SK-N-SH treated with all-trans-retinoic acid at 6 μM for 48 hours (cell line): ENCODE measurements at regions not wholly inside any gene's neighbourhood (a gene's known extent, or its start where the extent isn't known, plus 50 kb on each side); places are given as distances from the start of the nearest gene placed in this dataset.

Experiments used
- ARNTL ChIP-seq: fragments of 450-650 bp; formaldehyde crosslinking; IDR thresholded peaks from 2 replicates; pipeline ENCODE4 v1.5.0; 2020; ENCODE audit warnings: low read depth, mild to moderate bottlenecking, moderate library complexity, borderline replicate concordance
- BACH2 ChIP-seq: fragments of 250-450 bp; sonication (Bioruptor Pico); IDR thresholded peaks from 2 replicates; pipeline ENCODE4 v1.9.0; 2021; ENCODE audit warnings: mild to moderate bottlenecking, borderline replicate concordance
- CSDC2 ChIP-seq: fragments of 250-450 bp; sonication (Bioruptor Pico); IDR thresholded peaks from 2 replicates; pipeline ENCODE4 v1.5.0; 2020; ENCODE audit warnings: mild to moderate bottlenecking, moderate library complexity
- OSR1 ChIP-seq: fragments of 250-450 bp; sonication (Bioruptor Pico); IDR thresholded peaks from 2 replicates; pipeline ENCODE4 v1.8.0; 2022; ENCODE audit warnings: moderate library complexity, mild to moderate bottlenecking, inconsistent platforms
- PATZ1 ChIP-seq: fragments of 250-450 bp; sonication (Bioruptor Pico); IDR thresholded peaks from 2 replicates; pipeline ENCODE4 v1.8.0; 2020; ENCODE audit warnings: mild to moderate bottlenecking, moderate library complexity, borderline replicate concordance
- PPARA ChIP-seq: fragments of 250-450 bp; sonication (Bioruptor Pico); IDR thresholded peaks from 2 replicates; pipeline ENCODE4 v1.5.0; 2020; ENCODE audit warnings: mild to moderate bottlenecking, borderline replicate concordance
- RARB ChIP-seq: fragments of 250-450 bp; sonication (Bioruptor Pico); IDR thresholded peaks from 2 replicates; pipeline ENCODE4 v1.8.0; 2021; ENCODE audit warnings: mild to moderate bottlenecking, moderate library complexity
- SNAI2 ChIP-seq: fragments of 250-450 bp; sonication (Bioruptor Pico); IDR thresholded peaks from 2 replicates; pipeline ENCODE4 v1.5.0; 2020; ENCODE audit warnings: mild to moderate bottlenecking, moderate library complexity
- TSHZ2 ChIP-seq: fragments of 250-450 bp; sonication (Bioruptor Pico); IDR thresholded peaks from 2 replicates; pipeline ENCODE4 v1.5.0; 2020; ENCODE audit warnings: mild to moderate bottlenecking, moderate library complexity
- ZC3H10 ChIP-seq: fragments of 250-450 bp; sonication (Bioruptor Pico); IDR thresholded peaks from 2 replicates; pipeline ENCODE4 v1.5.1; 2021; ENCODE audit warnings: mild to moderate bottlenecking, moderate library complexity

- TF ChIP-seq PATZ1 (no peak), BACH2 (CRISPR knock-in tag) (no peak), SNAI2 (CRISPR knock-in tag) (no peak), ARNTL (no peak), ZC3H10 (CRISPR knock-in tag) (no peak), TSHZ2 (CRISPR knock-in tag) (no peak), OSR1 (CRISPR knock-in tag) (no peak), CSDC2 (no peak), PPARA (no peak), RARB (CRISPR knock-in tag) (no peak)
Measured at GRCh38 chr9:88706193-88707113, 171.5 kb downstream of the NXNL2 start.
